AG09319 (cell line): ENCODE measurements at regions not wholly inside any gene's neighbourhood (a gene's known extent, or its start where the extent isn't known, plus 50 kb on each side); places are given as distances from the start of the nearest gene placed in this dataset.

Experiments
- DNase-seq: peaks from one replicate; pipeline ENCODE4 v3.0.0-alpha.2; 2010; ENCODE audit warnings: low read depth; ENCODE audit errors: extremely low read depth
- CTCF ChIP-seq: IDR thresholded peaks from 2 replicates; pipeline ENCODE4 v1.5.1; 2011; ENCODE audit warnings: low read depth, mild to moderate bottlenecking, inconsistent platforms, low read length, moderate library complexity

- TF ChIP-seq CTCF: no peak
These were observed 103.4 kb downstream of the ZFP36L2 start for GRCh38 chr2:43123028-43123427.

GRCh38 chr2:43121580-43122314, 104.7 kb downstream of the ZFP36L2 start:
- no peak for DNase-seq
- no peak for TF ChIP-seq CTCF

More at GRCh38 chr2:43123028-43123427, 103.4 kb downstream of the ZFP36L2 start:
- DNase-seq: no peak

- TF ChIP-seq CTCF: no peak
- DNase-seq: no peak
These were observed 107.1 kb downstream of the ZFP36L2 start for GRCh38 chr2:43119303-43119702.

- TF ChIP-seq CTCF: no peak
- no peak for DNase-seq
These were observed 108.8 kb downstream of the ZFP36L2 start for GRCh38 chr2:43117521-43118143.

- no peak for TF ChIP-seq CTCF
- no peak for DNase-seq
These were observed 109.4 kb downstream of the ZFP36L2 start for GRCh38 chr2:43116988-43117387.

- no peak for TF ChIP-seq CTCF
These were observed 110.5 kb downstream of the ZFP36L2 start for GRCh38 chr2:43115881-43116280.

GRCh38 chr2:43114210-43114609, 112.2 kb downstream of the ZFP36L2 start:
- no peak for TF ChIP-seq CTCF
- DNase-seq: no peak

More at GRCh38 chr2:43115881-43116280, 110.5 kb downstream of the ZFP36L2 start:
- DNase-seq: no peak
